Ascending aorta (tissue), 2 donors: ENCODE measurements at regions not wholly inside any gene's neighbourhood (a gene's known extent, or its start where the extent isn't known, plus 50 kb on each side); places are given as distances from the start of the nearest gene placed in this dataset.

ENCODE experiments used
- DNase-seq, 2 donors: peaks; one replicate each; pipeline ENCODE4 v3.0.0-alpha.2; 2019; ENCODE audit warnings: low spot score in 2 of 2
- H3K27ac ChIP-seq, 2 donors: fragments of 200-600 bp; sonication (generic); one replicate each; pipeline ENCODE4 v1.5.1; 2016 to 2017; ENCODE audit warnings: mild to moderate bottlenecking in 1 of 2
- H3K27me3 ChIP-seq: fragments of 200-600 bp; sonication (generic); one replicate; pipeline ENCODE4 v1.5.1; 2017
- H3K36me3 ChIP-seq, 2 donors: fragments of 200-600 bp; sonication (generic); one replicate each; pipeline ENCODE4 v1.5.1; 2016
- H3K4me1 ChIP-seq, 2 donors: fragments of 200-600 bp; sonication (generic); one replicate each; pipeline ENCODE4 v1.5.1; 2016 to 2017; ENCODE audit warnings: mild to moderate bottlenecking in 1 of 2
- H3K4me3 ChIP-seq, 2 donors: fragments of 200-600 bp; sonication (generic); one replicate each; pipeline ENCODE4 v1.5.1; 2016 to 2017; ENCODE audit warnings: mild to moderate bottlenecking in 1 of 2
- H3K9me3 ChIP-seq, 2 donors: fragments of 200-600 bp; sonication (generic); one replicate each; pipeline ENCODE4 v1.5.1; 2016
- CTCF ChIP-seq, 3 experiments: fragments of 200-600 bp in 2 of 3; fragments of 450-650 bp in 1 of 3; sonication (generic) in 2 of 3; IDR thresholded peaks; one replicate each; pipeline ENCODE4 v1.5.1; 2016 to 2019; ENCODE audit warnings: antibody characterized with exemption in 3 of 3, mild to moderate bottlenecking in 1 of 3, moderate library complexity in 1 of 3
- intact Hi-C: fragments of 100-400 bp; cut with DNase I; formaldehyde crosslinking; loops from one replicate; pipeline ENCODE4 v1.15.1; 2023

- Histone ChIP-seq H3K27me3 (no peaks in the 10 kb centered on the region), H3K4me3 (no peak overlapping the region), H3K27ac (no peak overlapping the region), H3K9me3 (no peaks in the 10 kb centered on the region), H3K36me3 (no peaks in the 10 kb centered on the region), H3K4me1 (no peaks in the 10 kb centered on the region)
- intact Hi-C loops = no loop called here
- no peak for TF ChIP-seq CTCF (IDR thresholded peaks at IDR 0.05)
- no peak for DNase-seq
These were observed 129.6 kb upstream of the MKLN1 start for GRCh38 chr7:131197920-131198615.

GRCh38 chr7:131202451-131202850 is 125.2 kb upstream of the MKLN1 start:
- no peak overlapping the region for H3K27ac ChIP-seq
- no peaks in the 10 kb centered on the region for H3K4me1 ChIP-seq
- no peak overlapping the region for H3K4me3 ChIP-seq
- H3K36me3 ChIP-seq = no peaks in the 10 kb centered on the region
- no peak for DNase-seq
- no peak for TF ChIP-seq CTCF (IDR thresholded peaks at IDR 0.05)
- no peaks in the 10 kb centered on the region for H3K27me3 ChIP-seq
- no peaks in the 10 kb centered on the region for H3K9me3 ChIP-seq
- intact Hi-C loops = no loop called here

- no peaks in the 10 kb centered on the region for H3K27me3 ChIP-seq
- no peaks in the 10 kb centered on the region for H3K9me3 ChIP-seq
- H3K27ac ChIP-seq = peak overlapping the region; percentile 18 to 60
- TF ChIP-seq CTCF (IDR thresholded peaks at IDR 0.05) = no peak
- H3K36me3 ChIP-seq = no peaks in the 10 kb centered on the region
- no peak overlapping the region for H3K4me3 ChIP-seq
- no peak for DNase-seq
- H3K4me1 ChIP-seq = no peaks in the 10 kb centered on the region
- intact Hi-C loops = no loop called here
These were observed 124.2 kb upstream of the MKLN1 start for GRCh38 chr7:131203291-131203976.

- Histone ChIP-seq H3K36me3 (no peaks in the 10 kb centered on the region), H3K4me3 (no peak overlapping the region), H3K4me1 (no peaks in the 10 kb centered on the region), H3K9me3 (no peaks in the 10 kb centered on the region), H3K27me3 (no peaks in the 10 kb centered on the region), H3K27ac (no peak overlapping the region)
- no peak for DNase-seq
- no peak for TF ChIP-seq CTCF (IDR thresholded peaks at IDR 0.05)
- intact Hi-C loops = no loop called here
These were observed 118.9 kb upstream of the MKLN1 start for GRCh38 chr7:131208777-131209176.

GRCh38 chr7:131210618-131211017 is 117.1 kb upstream of the MKLN1 start:
- intact Hi-C loops = no loop called here
- Histone ChIP-seq H3K9me3 (no peaks in the 10 kb centered on the region), H3K27me3 (no peaks in the 10 kb centered on the region), H3K4me3 (no peak overlapping the region), H3K4me1 (no peaks in the 10 kb centered on the region), H3K36me3 (no peaks in the 10 kb centered on the region), H3K27ac (no peak overlapping the region)
- no peak for TF ChIP-seq CTCF (IDR thresholded peaks at IDR 0.05)
- peak in 1 of 2 donors; percentile 8 for DNase-seq
